ENCODE measurements at regions not wholly inside any gene's neighbourhood (a gene's known extent, or its start where the extent isn't known, plus 50 kb on each side); places are given as distances from the start of the nearest gene placed in this dataset.

GRCh38 chr17:74041869-74042640 is 161.4 kb upstream of the RPL38 start:
- no peaks in the 10 kb centered on the region for H3K4me1 ChIP-seq
- no peak overlapping the region for H3K4me3 ChIP-seq
- DNase-seq (no peak), ATAC-seq (no peak)
- no peak overlapping the region for H3K27ac ChIP-seq
- no peaks in the 10 kb centered on the region for H3K9me3 ChIP-seq
- H3K36me3 ChIP-seq: no peaks in the 10 kb centered on the region
- no peak for TF ChIP-seq CTCF (IDR thresholded peaks at IDR 0.05)
- intact Hi-C loops (cut with DNase I): loop anchor here in 2 of 10 donors (10.0 kb wide), 2 partner anchors 57 to 63 kb away; no protein-coding TSS in a partner anchor
- WGBS, 2 donors: 89 to 91% methylated on average over 14 of the region's 14 CpGs
- peaks cover 0 to 17% (median 0%) of the 10 kb centered on the region in 7 donors for H3K27me3 ChIP-seq

- no peak for TF ChIP-seq CTCF (IDR thresholded peaks at IDR 0.05)
- peaks cover 0 to 23% (median 2%) of the 10 kb centered on the region in 7 donors for H3K27me3 ChIP-seq
- H3K4me3 ChIP-seq: no peak overlapping the region
- ATAC-seq: peak in 1 of 8 donors; percentile 29
- intact Hi-C loops (cut with DNase I): loop anchor here in 2 of 10 donors (10.0 kb wide), 2 partner anchors 58 to 62 kb away; no protein-coding TSS in a partner anchor
- H3K4me1 ChIP-seq: no peaks in the 10 kb centered on the region
- H3K36me3 ChIP-seq: no peaks in the 10 kb centered on the region
- no peak overlapping the region for H3K27ac ChIP-seq
- 63 to 67% methylated on average over 8 of the region's 8 CpGs for WGBS, 2 donors
- no peak for DNase-seq
- no peaks in the 10 kb centered on the region for H3K9me3 ChIP-seq
Measured at GRCh38 chr17:74042744-74043486, 160.6 kb upstream of the RPL38 start.

- intact Hi-C loops (cut with DNase I): loop anchor here in 2 of 10 donors (10.0 kb wide), 2 partner anchors 59 to 61 kb away; no protein-coding TSS in a partner anchor
- DNase-seq (no peak), ATAC-seq (no peak)
- no peaks in the 10 kb centered on the region for H3K36me3 ChIP-seq
- H3K4me1 ChIP-seq: no peaks in the 10 kb centered on the region
- no peak for TF ChIP-seq CTCF (IDR thresholded peaks at IDR 0.05)
- no peak overlapping the region for H3K4me3 ChIP-seq
- H3K27ac ChIP-seq: no peak overlapping the region
- H3K9me3 ChIP-seq: no peaks in the 10 kb centered on the region
- 68 to 83% methylated on average over 4 of the region's 4 CpGs for WGBS, 2 donors
- peaks cover 0 to 34% (median 13%) of the 10 kb centered on the region in 7 donors for H3K27me3 ChIP-seq
Measured at GRCh38 chr17:74043976-74044375, 159.5 kb upstream of the RPL38 start.

- H3K27me3 ChIP-seq: peaks cover 0 to 52% (median 26%) of the 10 kb centered on the region in 7 donors
- intact Hi-C loops (cut with DNase I): loop anchor here in 2 of 10 donors (10.0 kb wide), 2 partner anchors 59 to 61 kb away; no protein-coding TSS in a partner anchor
- H3K9me3 ChIP-seq: no peaks in the 10 kb centered on the region
- H3K4me1 ChIP-seq: no peaks in the 10 kb centered on the region
- DNase-seq (no peak), ATAC-seq (no peak)
- no peak overlapping the region for H3K27ac ChIP-seq
- no peaks in the 10 kb centered on the region for H3K36me3 ChIP-seq
- TF ChIP-seq CTCF (IDR thresholded peaks at IDR 0.05): no peak
- 57 to 72% methylated on average over 16 of the region's 16 CpGs for WGBS, 2 donors
- H3K4me3 ChIP-seq: no peak overlapping the region
Measured at GRCh38 chr17:74045608-74046280, 157.7 kb upstream of the RPL38 start.
